ENCODE measurements at regions not wholly inside any gene's neighbourhood (a gene's known extent, or its start where the extent isn't known, plus 50 kb on each side); places are given as distances from the start of the nearest gene placed in this dataset.

GRCh38 chr4:180234730-180235129, 2008.5 kb upstream of the TENM3 start:
- TF ChIP-seq, protein P1, sequence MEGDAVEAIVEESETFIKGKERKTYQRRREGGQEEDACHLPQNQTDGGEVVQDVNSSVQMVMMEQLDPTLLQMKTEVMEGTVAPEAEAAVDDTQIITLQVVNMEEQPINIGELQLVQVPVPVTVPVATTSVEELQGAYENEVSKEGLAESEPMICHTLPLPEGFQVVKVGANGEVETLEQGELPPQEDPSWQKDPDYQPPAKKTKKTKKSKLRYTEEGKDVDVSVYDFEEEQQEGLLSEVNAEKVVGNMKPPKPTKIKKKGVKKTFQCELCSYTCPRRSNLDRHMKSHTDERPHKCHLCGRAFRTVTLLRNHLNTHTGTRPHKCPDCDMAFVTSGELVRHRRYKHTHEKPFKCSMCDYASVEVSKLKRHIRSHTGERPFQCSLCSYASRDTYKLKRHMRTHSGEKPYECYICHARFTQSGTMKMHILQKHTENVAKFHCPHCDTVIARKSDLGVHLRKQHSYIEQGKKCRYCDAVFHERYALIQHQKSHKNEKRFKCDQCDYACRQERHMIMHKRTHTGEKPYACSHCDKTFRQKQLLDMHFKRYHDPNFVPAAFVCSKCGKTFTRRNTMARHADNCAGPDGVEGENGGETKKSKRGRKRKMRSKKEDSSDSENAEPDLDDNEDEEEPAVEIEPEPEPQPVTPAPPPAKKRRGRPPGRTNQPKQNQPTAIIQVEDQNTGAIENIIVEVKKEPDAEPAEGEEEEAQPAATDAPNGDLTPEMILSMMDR (IDR thresholded peaks at IDR 0.05; ENCODE audit: insufficient read depth, low read depth, low read length), result no peak
- TF ChIP-seq EZH2 (IDR thresholded peaks at IDR 0.05; ENCODE audit: insufficient read depth, low read length), result no peak
